HAP-1 (cell line): ENCODE measurements at regions not wholly inside any gene's neighbourhood (a gene's known extent, or its start where the extent isn't known, plus 50 kb on each side); places are given as distances from the start of the nearest gene placed in this dataset.

Source experiments
- DNase-seq, 2 experiments: peaks; one replicate each; pipeline ENCODE4 v3.0.0-alpha.2; 2016 to 2020; ENCODE audit warnings: low spot score in 2 of 2
- H3K27me3 ChIP-seq: fragments of 250-450 bp; sonication (Bioruptor Pico); 2 replicates; pipeline ENCODE4 v1.5.1; 2020; ENCODE audit warnings: low read depth, mild to moderate bottlenecking, moderate library complexity
- H3K36me3 ChIP-seq: fragments of 250-450 bp; sonication (Bioruptor Pico); replicated peaks from 2 replicates; pipeline ENCODE4 v1.5.1; 2020; ENCODE audit warnings: mild to moderate bottlenecking
- H3K4me1 ChIP-seq: fragments of 250-450 bp; sonication (Bioruptor Pico); 2 replicates; pipeline ENCODE4 v1.5.1; 2020; ENCODE audit warnings: mild to moderate bottlenecking
- H3K4me3 ChIP-seq: fragments of 250-450 bp; sonication (Bioruptor Pico); 2 replicates; pipeline ENCODE4 v1.5.1; 2020; ENCODE audit warnings: mild to moderate bottlenecking, moderate library complexity
- H3K9me3 ChIP-seq: fragments of 250-450 bp; sonication (Bioruptor Pico); 2 replicates; pipeline ENCODE4 v1.5.1; 2020; ENCODE audit warnings: mild to moderate bottlenecking, moderate library complexity
- in situ Hi-C: fragments of 300-500 bp; cut with MboI; formaldehyde crosslinking; loops from 3 replicates; pipeline ENCODE4 v1.14.3; 2020; ENCODE audit warnings: low sequenced_read_pairs, inconsistent platforms, mixed read lengths

DNA sequence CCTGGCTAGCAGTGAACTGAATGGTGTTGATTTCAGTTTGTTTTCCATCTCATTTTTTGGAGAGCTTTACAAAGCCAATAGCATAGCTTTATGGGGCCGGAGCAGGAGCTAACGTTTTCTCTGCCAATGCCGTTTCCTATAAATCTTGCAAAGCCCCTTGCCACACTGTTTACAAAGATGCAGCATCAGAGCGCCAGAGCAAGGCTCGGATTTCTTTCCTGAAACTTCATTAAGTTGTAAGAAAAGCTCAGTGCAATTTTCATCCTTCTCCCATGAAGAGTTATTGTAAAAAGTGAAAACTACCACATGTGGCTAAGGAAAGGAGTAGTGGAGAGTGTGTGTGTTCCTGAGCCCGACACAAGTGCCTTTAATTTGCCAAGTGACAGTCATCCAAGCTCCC is 178.2 kb upstream of the GDNF start:
- no peaks in the 10 kb centered on the region for H3K27me3 ChIP-seq
- no peak for DNase-seq
- H3K36me3 ChIP-seq, result no peaks in the 10 kb centered on the region
- H3K9me3 ChIP-seq, result no peaks in the 10 kb centered on the region
- in situ Hi-C loops, result no loop called here
- H3K4me3 ChIP-seq, result no peak overlapping the region
- no peaks in the 10 kb centered on the region for H3K4me1 ChIP-seq

DNA sequence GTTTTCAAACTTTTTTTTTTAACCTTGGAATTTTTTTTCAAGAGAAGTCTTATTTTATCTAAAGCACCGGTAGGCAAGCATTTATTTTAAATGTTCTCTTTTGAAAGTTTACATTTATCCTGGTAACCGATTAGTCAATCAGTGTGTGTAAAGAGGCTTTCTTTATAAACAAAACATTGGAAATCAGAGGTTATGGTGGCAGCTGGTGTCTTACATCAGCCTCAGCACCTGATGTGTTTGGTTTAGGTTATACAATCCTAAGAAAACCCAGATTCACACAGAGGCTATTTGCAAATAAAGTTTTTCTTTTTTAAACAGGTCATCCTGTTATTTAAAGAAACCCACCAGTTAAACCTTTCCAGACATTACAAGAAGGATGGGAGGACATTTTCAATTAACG is 173.3 kb upstream of the GDNF start:
- Histone ChIP-seq H3K4me1 (no peaks in the 10 kb centered on the region), H3K9me3 (no peaks in the 10 kb centered on the region), H3K4me3 (no peak overlapping the region), H3K36me3 (no peaks in the 10 kb centered on the region), H3K27me3 (no peaks in the 10 kb centered on the region)
- in situ Hi-C loops, result no loop called here
- DNase-seq, result no peak

DNA sequence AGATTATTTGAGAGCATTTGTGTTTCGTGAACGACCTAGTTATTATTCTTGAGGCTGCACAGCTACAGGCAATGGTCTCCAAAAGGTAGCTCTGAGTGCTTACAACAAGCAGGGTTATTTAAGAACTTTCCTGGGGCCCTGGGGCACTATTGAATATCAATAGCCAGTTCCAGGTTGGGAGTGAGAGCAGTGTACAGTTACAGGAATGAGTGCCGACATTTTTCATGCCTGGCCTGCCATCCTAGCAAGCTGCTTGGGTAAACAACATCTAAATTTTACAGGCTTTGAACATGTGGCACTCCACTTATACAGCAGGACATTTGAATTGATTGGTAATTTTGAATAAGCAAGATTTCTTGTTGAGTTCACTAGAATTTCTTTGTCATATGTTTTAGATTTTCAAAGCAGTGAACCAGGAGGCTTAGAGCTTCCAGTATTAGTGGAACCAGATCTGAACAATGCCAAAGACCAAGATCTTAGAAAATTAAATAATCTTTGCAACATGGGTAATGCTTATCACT is 171.9 kb upstream of the GDNF start:
- in situ Hi-C loops, result no loop called here

DNA sequence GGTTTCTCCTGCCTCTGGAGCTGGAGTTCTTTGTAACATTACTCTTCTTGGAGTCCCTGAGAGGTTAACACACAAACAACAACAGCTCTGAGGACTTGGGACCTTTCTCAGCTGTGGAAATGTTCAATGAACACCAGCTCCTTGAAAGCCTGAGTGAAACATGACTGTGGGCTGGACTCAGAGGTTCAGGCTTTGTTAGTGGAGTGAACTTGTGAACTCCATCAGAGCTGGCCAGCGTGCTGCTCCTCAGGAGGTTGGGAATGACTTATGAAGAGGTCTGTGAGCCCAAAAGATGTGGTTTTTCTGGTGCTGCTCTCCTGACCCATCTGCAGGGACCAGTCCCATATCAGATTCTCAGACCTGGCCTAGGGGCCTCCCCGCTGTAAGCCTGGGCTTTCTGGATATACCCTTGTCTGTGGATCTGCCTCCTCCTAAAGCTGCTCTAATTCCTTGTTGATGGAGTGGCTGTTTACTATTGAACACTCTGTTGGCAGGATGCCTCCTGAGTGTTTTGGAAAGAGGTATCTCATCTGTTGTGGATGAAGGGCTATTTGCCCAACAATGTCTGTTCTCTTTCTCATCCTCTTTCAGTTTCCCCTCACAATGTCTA is 170.0 kb upstream of the GDNF start:
- in situ Hi-C loops, result no loop called here
- Histone ChIP-seq H3K27me3 (no peaks in the 10 kb centered on the region), H3K4me1 (no peaks in the 10 kb centered on the region), H3K9me3 (no peaks in the 10 kb centered on the region), H3K36me3 (no peaks in the 10 kb centered on the region), H3K4me3 (no peak overlapping the region)
- DNase-seq, result no peak

More for the DNA sequence above, 171.9 kb upstream of the GDNF start:
- no peak overlapping the region for H3K4me3 ChIP-seq
- H3K9me3 ChIP-seq, result no peaks in the 10 kb centered on the region
- no peaks in the 10 kb centered on the region for H3K36me3 ChIP-seq
- H3K27me3 ChIP-seq, result no peaks in the 10 kb centered on the region
- H3K4me1 ChIP-seq, result no peaks in the 10 kb centered on the region
- DNase-seq, result no peak

DNA sequence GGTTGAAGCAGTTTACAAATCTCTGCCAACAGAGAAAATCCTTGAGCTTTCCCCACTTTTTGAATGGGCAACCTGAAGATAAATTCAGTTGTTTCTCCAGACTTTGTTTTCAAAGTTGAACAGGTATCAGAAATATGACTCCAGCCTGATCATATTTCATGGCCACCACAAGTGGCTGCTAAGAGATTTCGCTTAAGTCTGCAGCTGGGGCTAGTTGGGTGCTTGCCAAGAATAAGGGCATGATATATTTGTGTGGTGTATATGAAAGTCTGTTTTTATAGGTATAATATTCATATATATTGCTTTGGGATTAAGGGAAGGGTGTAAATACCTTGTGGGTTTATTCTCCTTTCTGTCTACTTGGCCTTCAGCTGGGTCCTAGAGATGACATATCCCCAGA is 168.4 kb upstream of the GDNF start:
- Histone ChIP-seq H3K27me3 (no peaks in the 10 kb centered on the region), H3K36me3 (no peaks in the 10 kb centered on the region), H3K4me3 (no peak overlapping the region), H3K9me3 (no peaks in the 10 kb centered on the region), H3K4me1 (no peaks in the 10 kb centered on the region)
- no peak for DNase-seq
- in situ Hi-C loops, result no loop called here

DNA sequence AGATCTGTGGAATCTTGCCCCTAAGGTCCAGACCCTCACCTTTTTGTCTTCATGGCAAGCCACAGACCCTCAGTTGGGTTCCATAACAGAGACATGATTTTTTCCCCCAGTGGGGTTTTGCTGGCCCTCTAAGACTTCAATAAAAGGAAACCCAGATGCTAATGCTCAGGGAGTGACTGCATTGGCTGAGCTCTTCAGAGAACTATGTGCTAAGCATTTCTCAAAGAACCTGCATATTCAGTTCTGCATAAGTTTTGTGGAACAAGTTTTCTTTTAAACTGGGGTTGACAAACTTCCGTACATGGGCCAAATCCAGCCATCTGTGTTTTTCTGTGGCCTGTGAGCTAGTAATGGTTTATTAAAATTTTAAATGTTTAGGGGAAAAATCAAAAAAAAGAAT is 159.8 kb upstream of the GDNF start:
- Histone ChIP-seq H3K9me3 (no peaks in the 10 kb centered on the region), H3K36me3 (no peaks in the 10 kb centered on the region), H3K4me1 (no peaks in the 10 kb centered on the region), H3K4me3 (no peak overlapping the region), H3K27me3 (no peaks in the 10 kb centered on the region)
- in situ Hi-C loops, result no loop called here
- no peak for DNase-seq

DNA sequence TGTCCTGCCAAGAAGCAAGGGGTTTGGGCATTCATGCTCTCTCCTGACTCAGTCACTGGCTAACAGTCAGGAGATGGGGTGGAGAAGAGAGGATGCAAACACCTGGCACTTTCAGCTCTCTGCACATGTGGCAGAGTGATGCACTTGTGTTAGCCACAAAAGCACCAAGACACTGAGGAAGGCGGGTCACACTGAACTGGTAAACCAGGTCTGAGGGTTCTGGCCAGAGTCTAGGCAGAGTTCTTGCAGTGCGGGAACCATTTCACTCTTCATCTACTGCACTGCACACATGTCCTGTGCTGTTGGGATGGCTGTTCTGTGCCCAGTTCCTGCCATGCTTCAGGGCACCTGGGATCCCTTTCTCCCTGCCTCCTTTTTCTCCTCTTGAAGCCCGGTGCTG is 157.1 kb upstream of the GDNF start:
- Histone ChIP-seq H3K27me3 (no peaks in the 10 kb centered on the region), H3K36me3 (no peaks in the 10 kb centered on the region), H3K4me1 (no peaks in the 10 kb centered on the region), H3K4me3 (no peak overlapping the region), H3K9me3 (no peaks in the 10 kb centered on the region)
- no peak for DNase-seq
- in situ Hi-C loops, result no loop called here

DNA sequence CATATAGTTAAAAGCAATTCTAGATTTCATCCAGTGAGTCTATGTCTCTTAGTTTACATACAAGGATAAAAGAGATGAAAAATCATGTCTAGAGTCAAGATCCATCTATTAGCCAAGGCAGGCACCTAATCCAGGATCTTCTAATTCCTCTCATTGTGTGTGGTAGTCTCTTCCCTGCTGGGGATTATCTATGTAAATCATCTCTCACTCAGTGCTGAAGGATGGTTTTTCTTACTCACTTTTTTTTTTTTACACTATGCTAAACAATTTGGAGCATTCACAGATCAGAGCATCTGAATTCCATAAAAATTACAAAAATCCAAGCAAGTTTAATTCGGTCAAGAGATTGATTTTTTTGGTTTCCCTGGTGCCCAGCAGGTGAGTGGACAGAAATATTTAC is 154.9 kb upstream of the GDNF start:
- H3K9me3 ChIP-seq, result no peaks in the 10 kb centered on the region
- no peak overlapping the region for H3K4me3 ChIP-seq
- DNase-seq, result no peak
- H3K27me3 ChIP-seq, result no peaks in the 10 kb centered on the region
- no peaks in the 10 kb centered on the region for H3K36me3 ChIP-seq
- H3K4me1 ChIP-seq, result no peaks in the 10 kb centered on the region
- in situ Hi-C loops, result no loop called here

DNA sequence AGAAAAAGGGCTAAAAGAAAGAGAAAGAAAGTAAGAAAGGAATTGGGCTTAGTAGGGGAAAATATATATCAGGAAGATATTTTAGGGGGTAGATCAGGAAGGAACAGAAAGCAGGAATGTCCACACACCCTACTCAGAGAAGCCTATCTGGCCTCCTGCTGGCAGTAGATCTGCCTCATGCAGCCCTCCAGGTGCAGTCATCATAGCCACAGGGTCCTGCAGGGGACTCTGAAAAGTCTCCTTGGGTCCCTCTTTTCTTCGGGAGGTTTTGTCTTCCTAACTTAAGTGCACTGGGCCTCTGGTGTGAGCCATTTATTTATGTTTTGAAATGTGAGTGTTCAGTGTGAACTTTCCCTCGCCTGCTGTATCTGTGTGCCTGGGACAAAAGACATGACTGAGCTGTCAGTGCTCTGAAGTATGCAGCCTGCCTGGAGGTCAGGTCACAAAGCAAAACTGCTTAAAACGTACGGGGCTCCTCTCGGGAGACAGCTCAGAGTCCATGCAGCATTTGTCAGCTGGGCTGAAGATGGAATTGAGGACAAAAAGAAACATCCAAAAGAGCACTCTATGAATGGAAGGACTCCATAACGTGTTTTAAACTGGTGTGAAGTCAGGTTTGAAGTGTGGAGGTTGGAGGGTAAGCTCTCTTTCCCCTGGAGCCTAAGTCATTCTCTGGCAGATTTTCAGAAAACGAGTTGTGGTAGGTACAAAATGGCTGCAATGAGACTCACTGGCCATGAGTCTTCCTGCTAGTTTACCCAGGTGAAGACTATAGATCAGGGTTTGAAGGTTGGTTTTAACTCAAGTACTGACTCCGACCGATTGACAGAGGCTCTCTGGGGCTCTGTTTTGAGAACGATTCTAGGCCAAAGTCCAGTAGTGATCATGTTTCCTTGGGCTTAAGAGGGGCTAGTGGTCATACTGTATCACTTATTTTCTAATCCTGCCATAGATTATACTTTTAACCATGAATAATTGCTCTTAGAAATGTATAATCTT is 151.8 kb upstream of the GDNF start:
- Histone ChIP-seq H3K4me3 (no peak overlapping the region), H3K27me3 (no peaks in the 10 kb centered on the region), H3K4me1 (no peaks in the 10 kb centered on the region), H3K36me3 (no peaks in the 10 kb centered on the region), H3K9me3 (no peaks in the 10 kb centered on the region)
- in situ Hi-C loops, result no loop called here
- no peak for DNase-seq

DNA sequence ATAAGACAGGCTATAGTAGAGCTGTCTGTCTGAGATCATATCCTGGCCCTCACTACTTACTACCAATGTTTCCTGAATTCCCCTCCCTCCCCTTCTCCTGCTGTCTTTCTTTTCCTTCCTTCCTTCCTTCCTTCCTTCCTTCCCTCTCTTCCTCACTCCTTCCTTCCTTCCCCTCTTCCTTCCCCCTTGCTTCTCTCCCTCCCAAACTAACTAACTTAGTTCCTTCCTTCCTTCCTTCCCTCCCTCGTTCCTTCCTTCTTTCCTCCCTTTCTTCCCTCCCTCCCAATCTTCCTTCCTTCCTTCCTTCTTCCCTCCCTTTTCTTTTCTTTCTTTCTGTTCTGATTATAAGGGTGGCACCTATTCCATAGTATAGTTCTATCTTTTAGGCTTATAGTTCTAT is 150.0 kb upstream of the GDNF start:
- DNase-seq, result no peak
- H3K4me1 ChIP-seq, result no peaks in the 10 kb centered on the region
- no peaks in the 10 kb centered on the region for H3K36me3 ChIP-seq
- H3K9me3 ChIP-seq, result no peaks in the 10 kb centered on the region
- no peaks in the 10 kb centered on the region for H3K27me3 ChIP-seq
- no peak overlapping the region for H3K4me3 ChIP-seq
- in situ Hi-C loops, result no loop called here

DNA sequence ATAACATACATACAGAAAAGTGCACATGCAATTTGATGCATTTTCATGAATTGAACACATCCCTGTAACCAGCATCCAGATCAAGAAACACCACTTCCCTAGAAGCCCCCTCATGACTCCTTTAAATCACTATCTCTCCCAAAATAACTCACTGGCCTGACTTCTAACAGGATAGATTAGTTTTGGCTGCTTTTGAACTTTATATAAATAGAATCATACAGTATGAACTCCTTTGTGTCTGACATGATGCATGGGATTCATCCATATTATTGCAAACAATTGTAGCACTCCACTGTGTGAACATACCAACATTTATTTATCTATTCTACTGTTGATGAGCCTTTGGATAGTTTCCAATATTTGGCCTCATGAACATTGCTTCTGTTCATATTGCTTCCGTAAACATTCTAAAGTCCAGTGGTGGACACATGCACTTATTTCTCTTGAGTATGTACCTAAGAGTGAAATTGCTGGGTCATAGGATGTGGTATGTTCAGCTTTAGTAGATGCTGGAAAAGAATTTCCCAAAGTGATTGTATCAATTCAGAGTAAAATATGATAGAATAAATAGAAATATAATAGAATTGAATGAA is 148.7 kb upstream of the GDNF start:
- no peaks in the 10 kb centered on the region for H3K9me3 ChIP-seq
- H3K4me3 ChIP-seq, result no peak overlapping the region
- H3K27me3 ChIP-seq, result no peaks in the 10 kb centered on the region
- H3K36me3 ChIP-seq, result no peaks in the 10 kb centered on the region
- H3K4me1 ChIP-seq, result no peaks in the 10 kb centered on the region
- in situ Hi-C loops, result no loop called here
- no peak for DNase-seq

DNA sequence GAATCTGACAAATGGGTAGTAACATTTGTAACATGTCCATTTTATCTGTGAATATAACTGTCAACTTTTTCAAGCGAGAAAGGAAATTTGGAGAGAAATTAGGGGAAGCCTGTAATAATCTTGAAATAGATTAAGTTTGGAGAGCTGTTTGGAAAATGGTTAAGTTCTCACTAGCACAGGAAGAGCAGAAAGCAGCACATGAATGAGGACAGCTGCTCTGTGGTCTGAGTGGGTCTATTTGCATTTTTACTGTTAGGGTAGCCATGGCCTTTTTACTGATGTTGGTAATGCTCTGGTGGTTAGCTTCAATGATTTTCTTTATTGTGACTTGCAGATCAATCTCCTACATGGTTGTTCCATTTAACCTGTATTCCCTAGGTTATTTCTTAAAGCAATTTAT is 144.5 kb upstream of the GDNF start:
- H3K4me1 ChIP-seq, result no peaks in the 10 kb centered on the region
- no peak overlapping the region for H3K4me3 ChIP-seq
- no peaks in the 10 kb centered on the region for H3K36me3 ChIP-seq
- no peaks in the 10 kb centered on the region for H3K9me3 ChIP-seq
- no peak for DNase-seq
- no peaks in the 10 kb centered on the region for H3K27me3 ChIP-seq
- in situ Hi-C loops, result no loop called here

DNA sequence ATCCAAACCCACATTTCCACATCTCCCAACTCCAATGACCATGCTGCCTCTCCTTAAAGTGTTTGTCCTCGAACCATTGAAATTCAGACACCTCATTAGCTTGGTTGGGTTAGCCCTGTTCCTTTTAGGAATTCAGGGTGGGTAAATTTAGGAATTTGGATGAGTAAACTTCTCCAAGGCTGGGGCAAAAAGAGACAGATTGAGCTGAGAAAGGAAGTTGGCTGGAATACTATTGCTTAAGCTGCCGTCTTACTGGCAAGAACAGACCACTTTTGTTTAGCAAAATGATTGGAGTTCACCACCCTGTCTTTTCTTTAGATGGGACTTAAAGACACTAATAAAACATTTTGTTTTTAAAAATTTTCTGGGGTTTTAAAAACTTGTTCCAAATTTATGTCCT is 143.6 kb upstream of the GDNF start:
- Histone ChIP-seq H3K4me3 (no peak overlapping the region), H3K36me3 (no peaks in the 10 kb centered on the region), H3K9me3 (no peaks in the 10 kb centered on the region), H3K4me1 (no peaks in the 10 kb centered on the region), H3K27me3 (no peaks in the 10 kb centered on the region)
- DNase-seq, result no peak
- in situ Hi-C loops, result no loop called here

DNA sequence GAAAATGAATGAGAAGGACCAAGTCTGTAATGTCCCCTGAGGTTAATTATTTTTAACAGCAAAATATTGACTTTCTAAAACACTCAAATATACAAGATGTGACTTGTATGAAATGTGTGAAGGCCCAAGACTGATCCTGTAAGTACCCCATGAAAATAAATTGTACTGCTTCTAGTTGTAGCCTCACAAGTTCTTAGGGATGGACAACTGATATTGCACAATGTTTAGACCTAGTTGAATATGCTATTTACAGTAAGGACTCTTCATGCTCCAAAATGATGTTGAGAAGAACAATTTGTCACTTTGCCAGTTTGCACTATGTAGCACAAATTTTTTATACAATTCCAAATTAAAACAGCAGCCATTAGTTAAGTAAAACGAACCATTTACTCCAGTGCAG is 139.7 kb upstream of the GDNF start:
- H3K36me3 ChIP-seq, result no peaks in the 10 kb centered on the region
- no peaks in the 10 kb centered on the region for H3K27me3 ChIP-seq
- no peaks in the 10 kb centered on the region for H3K9me3 ChIP-seq
- H3K4me1 ChIP-seq, result no peaks in the 10 kb centered on the region
- in situ Hi-C loops, result no loop called here
- no peak for DNase-seq
- H3K4me3 ChIP-seq, result no peak overlapping the region
